Smooth muscle cell (in vitro differentiated cells): ENCODE measurements at regions not wholly inside any gene's neighbourhood (a gene's known extent, or its start where the extent isn't known, plus 50 kb on each side); places are given as distances from the start of the nearest gene placed in this dataset.

Source experiments
- DNase-seq: peaks from one replicate; lab custom pipeline; 2025; ENCODE audit not compliant: unreplicated experiment; lab: John Stamatoyannopoulos, UW
- H2AFZ ChIP-seq: fragments of 200-600 bp; sonication (generic); 2 replicates; pipeline ENCODE4 v1.6.0; 2016; ENCODE audit warnings: antibody characterized with exemption, low read depth, mild to moderate bottlenecking
- H3F3A ChIP-seq: fragments of 200-600 bp; sonication (generic); 2 replicates; pipeline ENCODE4 v1.6.0; 2017; ENCODE audit warnings: antibody characterized with exemption, low read depth
- H3K27ac ChIP-seq: fragments of 200-600 bp; sonication (generic); 2 replicates; pipeline ENCODE4 v1.5.1; 2016; ENCODE audit warnings: low read depth, mild to moderate bottlenecking
- H3K27me3 ChIP-seq: fragments of 200-600 bp; sonication (generic); 2 replicates; pipeline ENCODE4 v1.6.1; 2016; ENCODE audit warnings: low read depth, mild to moderate bottlenecking
- H3K36me3 ChIP-seq: fragments of 200-600 bp; sonication (generic); 2 replicates; pipeline ENCODE4 v1.5.1; 2016; ENCODE audit warnings: low read depth
- H3K4me1 ChIP-seq: fragments of 200-600 bp; sonication (generic); 2 replicates; pipeline ENCODE4 v1.5.1; 2016; ENCODE audit warnings: low read depth
- H3K4me2 ChIP-seq: fragments of 200-600 bp; sonication (generic); 2 replicates; pipeline ENCODE4 v1.6.0; 2016; ENCODE audit warnings: mild to moderate bottlenecking
- H3K4me3 ChIP-seq: fragments of 200-600 bp; sonication (generic); 2 replicates; pipeline ENCODE4 v1.5.1; 2016; ENCODE audit warnings: mild to moderate bottlenecking
- H3K79me2 ChIP-seq: fragments of 200-600 bp; sonication (generic); 2 replicates; pipeline ENCODE4 v1.6.0; 2016; ENCODE audit warnings: low read depth, mild to moderate bottlenecking
- H3K9ac ChIP-seq: fragments of 200-600 bp; sonication (generic); 2 replicates; pipeline ENCODE4 v1.6.0; 2016; ENCODE audit warnings: low read depth
- H3K9me3 ChIP-seq: fragments of 200-600 bp; sonication (generic); replicated peaks from 2 replicates; pipeline ENCODE4 v1.5.1; 2016; ENCODE audit warnings: low read depth
- H4K20me1 ChIP-seq: fragments of 200-600 bp; sonication (generic); 2 replicates; pipeline ENCODE4 v1.6.0; 2016; ENCODE audit warnings: low read depth
- WGBS: methylation state at CpG from one replicate; pipeline ENCODE4 v1.1.7; 2016; ENCODE audit warnings: low lambda C conversion rate; 5-methylcytosine and 5-hydroxymethylcytosine counted together
- TF ChIP-seq, protein P1 (sequence below): fragments of 200-600 bp; sonication (generic); IDR thresholded peaks from 2 replicates; pipeline ENCODE4 v1.5.1; 2017; ENCODE audit warnings: borderline replicate concordance, mild to moderate bottlenecking, antibody characterized with exemption; ENCODE audit not compliant: insufficient read depth, poor library complexity, severe bottlenecking

GRCh38 chr3:39752751-39753150 is 56.7 kb upstream of the MYRIP start:
- no peaks in the 10 kb centered on the region for H4K20me1 ChIP-seq
- no peak for DNase-seq
- TF ChIP-seq, protein P1, sequence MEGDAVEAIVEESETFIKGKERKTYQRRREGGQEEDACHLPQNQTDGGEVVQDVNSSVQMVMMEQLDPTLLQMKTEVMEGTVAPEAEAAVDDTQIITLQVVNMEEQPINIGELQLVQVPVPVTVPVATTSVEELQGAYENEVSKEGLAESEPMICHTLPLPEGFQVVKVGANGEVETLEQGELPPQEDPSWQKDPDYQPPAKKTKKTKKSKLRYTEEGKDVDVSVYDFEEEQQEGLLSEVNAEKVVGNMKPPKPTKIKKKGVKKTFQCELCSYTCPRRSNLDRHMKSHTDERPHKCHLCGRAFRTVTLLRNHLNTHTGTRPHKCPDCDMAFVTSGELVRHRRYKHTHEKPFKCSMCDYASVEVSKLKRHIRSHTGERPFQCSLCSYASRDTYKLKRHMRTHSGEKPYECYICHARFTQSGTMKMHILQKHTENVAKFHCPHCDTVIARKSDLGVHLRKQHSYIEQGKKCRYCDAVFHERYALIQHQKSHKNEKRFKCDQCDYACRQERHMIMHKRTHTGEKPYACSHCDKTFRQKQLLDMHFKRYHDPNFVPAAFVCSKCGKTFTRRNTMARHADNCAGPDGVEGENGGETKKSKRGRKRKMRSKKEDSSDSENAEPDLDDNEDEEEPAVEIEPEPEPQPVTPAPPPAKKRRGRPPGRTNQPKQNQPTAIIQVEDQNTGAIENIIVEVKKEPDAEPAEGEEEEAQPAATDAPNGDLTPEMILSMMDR, result no peak
- H2AFZ ChIP-seq, result no peak overlapping the region
- H3K79me2 ChIP-seq, result no peaks in the 10 kb centered on the region
- no peaks in the 10 kb centered on the region for H3K4me1 ChIP-seq
- no peaks in the 10 kb centered on the region for H3K36me3 ChIP-seq
- H3K9me3 ChIP-seq, result no peaks in the 10 kb centered on the region
- no peaks in the 10 kb centered on the region for H3F3A ChIP-seq
- H3K27me3 ChIP-seq, result peaks cover 33% of the 10 kb centered on the region
- WGBS, result 29% methylated on average over 1 of the region's 1 CpG
- no peak overlapping the region for H3K4me3 ChIP-seq
- H3K4me2 ChIP-seq, result peak overlapping the region; percentile 51
- H3K9ac ChIP-seq, result no peak overlapping the region
- H3K27ac ChIP-seq, result no peak overlapping the region

GRCh38 chr3:39753391-39753790 is 56.0 kb upstream of the MYRIP start:
- H3K79me2 ChIP-seq, result no peaks in the 10 kb centered on the region
- H4K20me1 ChIP-seq, result no peaks in the 10 kb centered on the region
- H3K36me3 ChIP-seq, result no peaks in the 10 kb centered on the region
- no peaks in the 10 kb centered on the region for H3F3A ChIP-seq
- H3K27ac ChIP-seq, result no peak overlapping the region
- no peak overlapping the region for H3K4me2 ChIP-seq
- no peak overlapping the region for H3K4me3 ChIP-seq
- TF ChIP-seq, protein P1, result no peak
- no peaks in the 10 kb centered on the region for H3K4me1 ChIP-seq
- H3K9ac ChIP-seq, result no peak overlapping the region
- no peak for DNase-seq
- H3K27me3 ChIP-seq, result peaks cover 33% of the 10 kb centered on the region
- no peaks in the 10 kb centered on the region for H3K9me3 ChIP-seq
- no peak overlapping the region for H2AFZ ChIP-seq
- 93% methylated on average over 1 of the region's 1 CpG for WGBS

GRCh38 chr3:39754549-39754948 is 54.9 kb upstream of the MYRIP start:
- no peak overlapping the region for H3K27ac ChIP-seq
- peaks cover 41% of the 10 kb centered on the region for H3K27me3 ChIP-seq
- WGBS, result 82% methylated on average over 3 of the region's 3 CpGs
- TF ChIP-seq, protein P1, result no peak
- no peaks in the 10 kb centered on the region for H3K4me1 ChIP-seq
- no peaks in the 10 kb centered on the region for H3K9me3 ChIP-seq
- no peak overlapping the region for H2AFZ ChIP-seq
- H3K4me3 ChIP-seq, result no peak overlapping the region
- no peaks in the 10 kb centered on the region for H4K20me1 ChIP-seq
- no peaks in the 10 kb centered on the region for H3F3A ChIP-seq
- H3K36me3 ChIP-seq, result no peaks in the 10 kb centered on the region
- H3K4me2 ChIP-seq, result no peak overlapping the region
- no peak for DNase-seq
- H3K79me2 ChIP-seq, result no peaks in the 10 kb centered on the region
- no peak overlapping the region for H3K9ac ChIP-seq

DNA sequence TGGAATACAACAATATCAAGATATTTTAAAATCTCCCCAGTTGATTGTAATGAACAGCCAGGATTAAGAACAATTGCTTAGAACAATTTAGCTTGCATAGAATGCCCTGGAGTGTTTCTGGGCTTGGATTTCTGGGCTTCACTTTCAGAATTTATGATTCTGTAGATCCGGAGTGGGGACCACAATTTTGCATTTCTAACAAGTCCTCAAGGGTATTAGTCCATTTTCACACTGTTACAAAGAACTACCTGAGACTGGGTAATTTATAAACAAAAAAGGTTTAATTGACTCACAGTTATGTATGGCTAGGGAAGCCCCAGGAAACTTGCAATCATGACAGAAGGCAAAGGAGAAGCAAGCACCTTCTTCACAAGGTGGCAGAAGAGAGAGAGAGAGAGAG is 54.3 kb upstream of the MYRIP start:
- no peak overlapping the region for H3K4me3 ChIP-seq
- H4K20me1 ChIP-seq, result no peaks in the 10 kb centered on the region
- no peaks in the 10 kb centered on the region for H3K36me3 ChIP-seq
- no peaks in the 10 kb centered on the region for H3K4me1 ChIP-seq
- 89% methylated on average over 1 of the region's 1 CpG for WGBS
- TF ChIP-seq, protein P1, result no peak
- H3K9ac ChIP-seq, result no peak overlapping the region
- H3K27me3 ChIP-seq, result peaks cover 43% of the 10 kb centered on the region
- no peaks in the 10 kb centered on the region for H3K79me2 ChIP-seq
- H3K9me3 ChIP-seq, result no peaks in the 10 kb centered on the region
- no peak overlapping the region for H2AFZ ChIP-seq
- no peaks in the 10 kb centered on the region for H3F3A ChIP-seq
- DNase-seq, result no peak
- no peak overlapping the region for H3K4me2 ChIP-seq
- H3K27ac ChIP-seq, result no peak overlapping the region
